GM10248 (cell line): ENCODE measurements at regions not wholly inside any gene's neighbourhood (a gene's known extent, or its start where the extent isn't known, plus 50 kb on each side); places are given as distances from the start of the nearest gene placed in this dataset.

Experiments used
- CTCF ChIA-PET: fragments of 300-600 bp; sonication (Branson Sonifier 250); formaldehyde crosslinking; extraction: SDS; loops from one replicate; lab custom pipeline; 2021; ENCODE audit warnings: antibody characterized with exemption; lab: Yijun Ruan, JAX
- POLR2A ChIA-PET: fragments of 350-650 bp; sonication (Branson Sonifier 250); formaldehyde crosslinking; extraction: SDS; loops from one replicate; lab custom pipeline; 2020; ENCODE audit warnings: antibody characterized with exemption; lab: Yijun Ruan, JAX
- DNase-seq: peaks from one replicate; pipeline ENCODE4 v3.0.0; 2012; ENCODE audit errors: extremely low spot score
- CTCF ChIP-seq: IDR thresholded peaks from 2 replicates; pipeline ENCODE4 v1.5.1; 2012; ENCODE audit warnings: mild to moderate bottlenecking, low read depth; ENCODE audit errors: extremely low read depth, missing control alignments, control extremely low read depth

- ChIA-PET CTCF (interaction anchor here (1.1 to 1.3 kb wide), 2 partner anchors 16 to 166 kb away, joined by 3 to 4 read pairs; no protein-coding TSS in a partner anchor), POLR2A (no interaction called here)
- TF ChIP-seq CTCF, result no peak
- DNase-seq, result no peak
Measured at GRCh38 chr12:105538880-105539279, 208.4 kb downstream of the C12orf75 start.

GRCh38 chr12:105539735-105540134, 209.2 kb downstream of the C12orf75 start:
- POLR2A ChIA-PET, result no interaction called here
- DNase-seq, result no peak
- CTCF ChIA-PET, result interaction anchor here (0.7 to 1.3 kb wide), 3 partner anchors 14 to 165 kb away, joined by 3 to 4 read pairs (median 3); no protein-coding TSS in a partner anchor
- TF ChIP-seq CTCF, result no peak

- ChIA-PET POLR2A (no interaction called here), CTCF (interaction anchor here (1.7 kb wide), 1 partner anchor 55 kb away, joined by 4 read pairs; no protein-coding TSS in a partner anchor)
- no peak for TF ChIP-seq CTCF
- DNase-seq, result no peak
Measured at GRCh38 chr12:105547786-105548185, 217.3 kb downstream of the C12orf75 start.

- POLR2A ChIA-PET, result no interaction called here
- CTCF ChIA-PET, result interaction anchor here (1.7 kb wide), 1 partner anchor 56 kb away, joined by 4 read pairs; no protein-coding TSS in a partner anchor
- TF ChIP-seq CTCF, result no peak
- no peak for DNase-seq
Measured at GRCh38 chr12:105548626-105549025, 218.1 kb downstream of the C12orf75 start.

GRCh38 chr12:105552056-105552455, 221.6 kb downstream of the C12orf75 start:
- no peak for TF ChIP-seq CTCF
- ChIA-PET POLR2A (interaction anchor here (0.6 kb wide), 1 partner anchor 1120 kb away, joined by 3 read pairs; no protein-coding TSS in a partner anchor), CTCF (interaction anchor here (0.8 kb wide), 1 partner anchor 324 kb away, joined by 3 read pairs; no protein-coding TSS in a partner anchor)

GRCh38 chr12:105554223-105554678, 223.8 kb downstream of the C12orf75 start:
- no peak for TF ChIP-seq CTCF
- CTCF ChIA-PET, result interaction anchor here (1.8 kb wide), 1 partner anchor 15 kb away, joined by 4 read pairs; no protein-coding TSS in a partner anchor
- POLR2A ChIA-PET, result no interaction called here
- no peak for DNase-seq

More at GRCh38 chr12:105552056-105552455, 221.6 kb downstream of the C12orf75 start:
- DNase-seq, result no peak
